GM12891 (cell line): ENCODE measurements at regions not wholly inside any gene's neighbourhood (a gene's known extent, or its start where the extent isn't known, plus 50 kb on each side); places are given as distances from the start of the nearest gene placed in this dataset.

Source experiments
- PAX5 ChIP-seq: IDR thresholded peaks from 2 replicates; pipeline ENCODE4 v1.6.1; 2011; ENCODE audit warnings: low read length, moderate library complexity, mild to moderate bottlenecking; ENCODE audit not compliant: insufficient read depth, severe bottlenecking
- POLR2A ChIP-seq: IDR thresholded peaks from 2 replicates; pipeline ENCODE4 v1.6.1; 2011; ENCODE audit warnings: low read depth, low read length, control low read depth
- POLR2AphosphoS5 ChIP-seq: IDR thresholded peaks from 2 replicates; pipeline ENCODE4 v1.6.1; 2011; ENCODE audit warnings: low read depth, low read length, control low read depth
- SPI1 ChIP-seq: IDR thresholded peaks from 2 replicates; pipeline ENCODE4 v1.6.1; 2011; ENCODE audit warnings: low read depth, low read length, control low read depth
- TAF1 ChIP-seq: IDR thresholded peaks from 2 replicates; pipeline ENCODE4 v1.6.1; 2011; ENCODE audit warnings: low read depth, low read length, control low read depth

DNA sequence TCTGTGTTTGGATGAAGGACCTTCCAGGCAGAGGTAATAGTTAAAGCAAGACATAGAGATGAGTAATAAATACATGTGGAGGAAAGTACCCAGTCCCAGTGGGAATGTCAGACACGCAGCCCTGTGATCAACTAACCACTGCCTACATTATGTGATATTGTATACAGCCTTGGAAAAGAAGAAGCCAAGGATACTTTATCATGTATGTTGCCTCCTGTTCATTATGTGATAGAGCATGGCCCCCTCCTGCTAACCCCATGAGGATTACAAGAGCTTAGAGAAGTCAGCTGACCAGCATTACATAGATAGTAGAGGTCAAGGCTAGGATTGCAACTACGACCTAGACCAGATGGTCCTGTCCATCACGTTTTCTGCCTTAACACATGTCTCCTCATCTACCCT, 497.0 kb upstream of the TNC start:
- no peak for TF ChIP-seq POLR2A
- no peak for TF ChIP-seq TAF1
- no peak for TF ChIP-seq POLR2AphosphoS5
- TF ChIP-seq SPI1: no peak
- no peak for TF ChIP-seq PAX5
